SK-N-DZ (cell line): ENCODE measurements at regions not wholly inside any gene's neighbourhood (a gene's known extent, or its start where the extent isn't known, plus 50 kb on each side); places are given as distances from the start of the nearest gene placed in this dataset.

ENCODE experiments used
- DNase-seq: peaks from one replicate; pipeline ENCODE4 v3.0.0-alpha.2; 2015; ENCODE audit warnings: low spot score

DNA sequence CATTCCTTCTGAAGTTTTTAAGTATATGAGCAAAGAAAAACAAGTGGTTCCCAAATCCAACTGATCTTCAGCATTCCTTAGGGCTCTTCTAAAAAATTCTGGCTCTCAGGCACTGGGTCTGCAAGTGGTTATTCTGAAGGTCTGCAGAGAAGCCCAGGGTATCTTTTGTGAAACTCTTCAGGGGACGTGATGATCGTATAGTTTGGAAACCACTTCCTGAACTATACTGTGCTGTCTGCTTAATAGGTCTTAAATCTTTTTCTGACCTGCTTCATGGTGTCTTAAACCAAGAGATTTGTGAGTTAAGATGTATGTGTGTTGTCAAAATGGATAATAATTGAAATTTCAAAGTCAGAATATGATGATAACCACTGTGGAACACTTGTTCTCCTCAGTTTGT, 115.5 kb downstream of the LHX9 start:
- no peak for DNase-seq

- DNase-seq = no peak
Measured at GRCh38 chr1:198040880-198041279, 115.9 kb upstream of the NEK7 start.

DNA sequence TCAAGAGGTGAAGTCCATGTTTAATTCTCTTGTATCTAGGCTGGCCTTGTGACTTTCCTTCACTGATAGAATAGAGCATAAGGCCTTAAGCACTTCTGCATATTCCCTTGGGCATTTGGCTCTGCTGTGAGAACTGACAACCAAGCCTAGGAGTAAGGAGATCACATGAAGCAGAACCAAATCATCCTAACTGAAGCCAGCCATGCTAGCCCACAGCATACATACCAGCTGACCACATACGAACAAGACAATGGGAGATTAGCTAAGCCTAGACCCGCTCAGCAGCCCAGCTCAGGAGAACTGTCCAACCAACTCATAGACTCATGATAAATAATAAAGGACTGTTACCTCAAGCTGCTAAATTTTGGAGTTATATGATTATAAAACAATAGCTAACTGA, 114.6 kb upstream of the NEK7 start:
- DNase-seq = no peak

DNA sequence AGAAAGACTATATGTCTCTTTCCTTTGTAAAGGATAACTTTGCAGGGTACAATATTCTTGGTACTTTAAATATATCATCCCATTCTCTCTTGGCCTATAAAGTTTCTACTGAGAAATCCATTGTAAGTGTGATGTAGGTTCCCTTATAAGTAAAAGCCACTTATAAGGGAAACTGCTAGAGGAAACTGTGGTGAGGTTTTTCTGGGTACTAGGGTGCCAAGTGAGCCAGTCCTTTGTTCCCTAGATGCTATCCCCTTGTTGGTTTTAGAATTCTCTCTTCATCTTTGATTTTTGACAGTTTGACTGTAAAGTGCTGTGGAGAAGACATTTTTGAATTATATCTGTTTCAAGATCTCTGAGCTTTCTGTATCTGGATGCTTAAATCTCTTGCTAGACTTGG, 108.9 kb upstream of the NEK7 start:
- no peak for DNase-seq

DNA sequence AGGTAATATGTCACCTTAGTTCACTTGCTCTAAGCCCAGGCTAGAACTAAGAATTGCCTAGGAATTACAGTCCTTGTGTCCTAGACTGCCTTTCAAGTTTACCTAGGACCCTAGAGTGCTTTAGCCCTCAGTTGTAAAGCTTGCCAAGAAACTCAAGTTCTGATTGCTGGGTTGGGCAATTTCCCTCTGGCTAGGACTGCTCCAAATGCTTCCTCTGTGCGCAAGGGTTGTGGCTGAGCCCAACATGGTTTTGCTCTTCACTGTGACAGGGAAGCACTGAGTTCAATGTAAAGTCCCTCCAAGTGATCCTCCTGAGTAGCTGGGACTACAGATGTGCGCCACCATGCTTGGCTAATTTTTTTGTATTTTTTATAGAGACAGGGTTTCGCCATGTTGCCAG, 102.3 kb upstream of the NEK7 start:
- no peak for DNase-seq

DNA sequence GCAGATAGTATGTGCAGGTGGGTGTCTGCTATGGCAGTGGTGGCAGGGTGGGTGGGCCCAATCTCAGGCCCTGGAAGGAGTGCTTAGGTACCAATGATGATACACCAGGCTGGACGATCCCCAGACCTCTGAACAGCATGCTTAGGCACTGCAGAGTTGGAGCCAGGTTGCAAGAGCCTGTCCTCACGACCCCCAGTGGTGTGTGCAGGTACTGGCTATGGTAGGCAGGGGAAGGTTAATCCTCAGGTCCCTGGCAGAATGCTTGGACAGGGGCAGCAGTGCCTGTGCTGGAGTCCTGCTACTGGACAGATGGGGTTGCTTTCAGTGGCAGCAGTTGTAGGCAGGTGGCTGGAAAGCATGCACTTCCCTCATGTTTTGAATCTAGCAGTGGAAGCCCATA, 100.5 kb upstream of the NEK7 start:
- peak; percentile 25 for DNase-seq

DNA sequence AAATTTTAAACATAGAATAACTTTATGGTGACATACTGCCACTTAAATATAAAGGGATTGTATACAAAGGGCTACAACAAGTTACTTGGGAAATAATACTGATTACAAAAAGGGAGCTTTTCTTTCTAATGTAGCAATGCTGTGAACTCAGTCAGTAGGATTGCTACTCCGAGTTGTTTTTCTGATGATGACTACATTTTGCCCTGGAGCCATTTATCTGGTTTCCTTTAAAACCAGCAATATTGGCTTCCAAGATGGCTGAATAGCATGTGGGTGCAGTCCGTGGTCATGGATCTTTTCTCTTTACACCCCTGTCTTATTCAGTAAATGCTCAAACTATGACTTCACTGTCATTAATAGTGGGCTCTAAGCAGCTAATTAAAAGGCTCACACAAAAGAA, 92.6 kb upstream of the NEK7 start:
- DNase-seq = no peak

DNA sequence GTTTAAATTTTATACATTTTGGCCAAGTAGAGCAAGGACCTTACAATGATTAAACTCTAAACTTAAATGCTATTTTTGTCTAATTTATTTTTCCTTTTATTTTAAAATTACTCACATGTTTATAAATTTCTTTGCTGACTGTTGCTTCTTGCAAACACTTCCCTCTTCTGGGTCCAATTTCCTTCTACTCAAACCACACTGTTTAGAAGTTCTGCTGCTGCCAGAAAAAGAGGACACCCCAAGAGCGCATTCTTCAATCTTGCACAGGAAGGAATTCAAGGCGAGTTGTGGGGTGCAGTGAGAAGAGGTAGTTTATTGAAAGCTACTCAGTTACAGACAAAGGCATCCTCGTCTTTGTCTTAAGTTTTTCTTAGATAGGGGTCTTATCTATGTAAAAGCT, 88.5 kb upstream of the NEK7 start:
- no peak for DNase-seq

GRCh38 chr1:198072177-198072576, 84.6 kb upstream of the NEK7 start:
- DNase-seq = no peak

GRCh38 chr1:198075296-198075695, 81.5 kb upstream of the NEK7 start:
- DNase-seq = no peak

DNA sequence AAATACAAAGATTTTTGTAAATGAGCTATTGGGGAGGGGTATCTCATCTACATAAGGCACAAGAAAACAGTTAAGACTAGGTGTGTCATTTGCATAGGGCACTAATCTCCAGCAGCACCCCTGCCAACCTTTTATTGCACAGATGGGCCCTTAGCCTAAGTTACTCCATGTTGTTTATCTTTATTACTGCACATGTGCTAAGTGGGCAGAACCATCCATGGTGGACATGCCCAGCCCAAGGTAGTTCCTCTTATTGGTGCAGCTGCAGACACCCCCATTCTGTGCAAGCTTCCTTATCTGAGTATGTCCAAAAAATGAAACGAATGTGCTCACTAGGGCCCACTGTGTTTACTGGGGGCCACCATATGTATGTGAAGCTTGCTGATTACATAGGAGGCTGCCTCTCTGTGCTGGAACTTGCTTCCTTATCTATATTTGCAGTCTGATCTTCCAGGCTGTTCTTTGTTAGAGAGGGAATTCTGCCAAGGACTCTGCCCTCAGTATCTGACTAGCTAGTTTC, 77.3 kb upstream of the NEK7 start:
- DNase-seq = no peak

DNA sequence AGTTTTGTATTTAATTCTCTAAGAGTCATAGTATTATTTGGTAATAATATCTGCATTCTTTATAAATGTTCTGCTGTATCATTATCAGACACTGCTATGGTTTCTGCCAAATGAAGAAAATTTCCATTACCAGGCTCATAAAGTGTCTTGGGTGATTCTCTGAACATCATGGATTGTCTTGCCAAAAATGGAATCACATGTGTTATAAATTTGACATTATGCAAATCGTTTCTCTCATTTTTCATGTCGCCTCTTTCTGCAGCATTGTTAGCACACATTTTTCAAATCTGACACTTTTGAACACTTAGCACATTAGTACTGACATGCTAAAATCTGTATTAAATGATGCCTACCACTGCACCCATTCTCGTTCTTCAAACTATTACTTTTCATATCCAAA, 74.2 kb upstream of the NEK7 start:
- no peak for DNase-seq

DNA sequence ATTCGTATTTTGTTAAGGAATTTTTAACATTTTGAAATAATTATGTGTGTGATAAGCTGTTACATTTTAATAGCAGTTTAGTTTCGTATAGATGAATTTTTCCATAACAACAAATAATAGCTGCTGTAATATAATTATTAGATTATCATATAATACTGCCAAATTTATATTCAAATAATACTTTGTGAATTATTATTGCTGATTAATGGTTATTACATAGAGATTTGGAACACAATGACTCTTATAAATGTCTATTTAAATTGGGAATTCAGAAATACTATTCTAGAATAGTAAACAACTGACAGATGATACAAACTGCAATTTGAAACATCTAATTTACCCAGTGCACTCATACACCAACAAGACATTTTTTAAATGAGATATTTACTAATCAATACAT, 73.2 kb upstream of the NEK7 start:
- no peak for DNase-seq

DNA sequence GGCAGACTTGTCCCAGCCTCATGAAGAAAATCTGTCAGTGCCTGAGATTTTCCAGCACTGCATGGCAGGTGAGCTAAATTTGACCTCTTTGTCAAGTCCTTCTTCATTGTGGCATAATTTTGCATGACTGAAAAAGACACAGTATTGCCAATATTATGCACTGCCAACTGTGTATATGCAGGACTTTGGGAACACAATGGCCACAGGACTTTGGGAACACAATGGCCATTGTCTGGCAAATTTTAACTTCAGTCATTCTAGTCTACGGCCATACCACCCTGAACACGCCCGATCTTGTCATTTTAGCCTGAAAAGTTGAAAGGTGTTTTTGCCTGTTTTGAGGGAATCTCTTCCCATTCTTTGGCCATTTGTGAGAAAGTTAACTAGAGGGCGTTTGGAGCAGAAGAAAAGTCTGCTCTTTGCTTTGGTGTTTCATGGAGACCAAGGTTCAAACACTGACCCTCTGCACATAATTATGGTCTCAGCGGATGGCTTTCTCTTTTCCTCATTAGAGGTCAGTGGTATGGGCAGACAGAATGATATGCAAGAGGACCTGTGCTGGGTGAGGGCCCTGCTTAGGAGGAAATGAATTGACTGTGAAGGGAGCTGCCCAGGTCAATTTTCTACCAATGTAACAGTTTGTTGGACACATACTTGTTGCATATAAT, 72.4 kb upstream of the NEK7 start:
- no peak for DNase-seq

- no peak for DNase-seq
Measured at GRCh38 chr1:198086051-198086745, 70.6 kb upstream of the NEK7 start.

- DNase-seq = no peak
Measured at GRCh38 chr1:198087831-198088230, 69.0 kb upstream of the NEK7 start.

DNA sequence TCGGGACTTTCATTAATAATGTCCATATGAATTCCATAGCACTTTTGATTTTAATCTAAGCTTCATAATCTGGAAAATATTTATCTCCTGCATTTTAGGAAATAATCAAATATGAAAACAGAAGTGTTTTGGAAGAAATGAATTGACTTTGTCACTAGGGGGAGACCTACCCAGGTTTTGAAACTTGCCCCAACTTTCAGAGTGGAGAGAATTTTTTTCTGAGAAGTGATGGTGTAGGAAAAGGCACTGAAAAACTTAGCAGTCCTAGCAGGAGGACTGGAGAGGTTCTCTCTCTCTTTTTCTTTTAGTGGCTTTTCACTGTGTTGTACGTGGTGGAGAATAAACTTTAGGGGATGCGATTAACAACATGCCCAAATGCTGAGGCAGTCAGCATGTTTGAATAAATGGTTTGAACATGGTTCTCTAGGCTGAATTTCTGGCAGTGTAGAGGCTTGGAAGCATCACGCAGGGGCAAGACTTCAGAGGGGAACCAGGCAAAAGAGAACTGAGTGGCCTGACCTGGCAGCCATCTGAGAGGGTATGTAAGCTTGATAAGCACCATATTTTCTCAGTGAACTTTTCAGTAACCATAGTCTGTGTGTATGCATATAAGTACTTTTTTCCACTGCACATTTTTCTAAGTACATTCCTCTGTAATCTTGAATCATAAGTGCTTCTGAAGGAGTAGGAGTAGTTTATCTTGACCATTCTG, 68.3 kb upstream of the NEK7 start:
- peak; percentile 13 for DNase-seq

DNA sequence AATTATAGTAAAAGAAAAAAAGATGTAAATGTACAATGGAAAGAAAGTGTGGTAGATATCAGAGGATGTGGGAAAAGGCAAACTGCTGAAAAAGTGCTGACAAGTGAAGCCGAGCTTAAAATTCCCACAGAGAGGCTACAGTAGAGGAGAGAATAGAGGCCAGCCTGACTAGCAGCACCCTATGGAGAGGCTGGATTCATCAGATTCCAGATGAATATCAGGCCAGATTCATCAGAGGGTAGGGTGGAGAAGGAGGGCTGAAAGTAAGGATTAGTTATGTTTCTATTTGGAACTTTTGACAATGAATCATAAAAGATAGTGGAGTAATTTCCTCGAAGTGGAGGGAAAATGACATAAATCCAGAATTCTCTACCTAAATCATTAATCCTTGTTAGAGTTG, 60.4 kb upstream of the NEK7 start:
- no peak for DNase-seq

- DNase-seq = no peak
Measured at GRCh38 chr1:198099755-198100154, 57.0 kb upstream of the NEK7 start.

DNA sequence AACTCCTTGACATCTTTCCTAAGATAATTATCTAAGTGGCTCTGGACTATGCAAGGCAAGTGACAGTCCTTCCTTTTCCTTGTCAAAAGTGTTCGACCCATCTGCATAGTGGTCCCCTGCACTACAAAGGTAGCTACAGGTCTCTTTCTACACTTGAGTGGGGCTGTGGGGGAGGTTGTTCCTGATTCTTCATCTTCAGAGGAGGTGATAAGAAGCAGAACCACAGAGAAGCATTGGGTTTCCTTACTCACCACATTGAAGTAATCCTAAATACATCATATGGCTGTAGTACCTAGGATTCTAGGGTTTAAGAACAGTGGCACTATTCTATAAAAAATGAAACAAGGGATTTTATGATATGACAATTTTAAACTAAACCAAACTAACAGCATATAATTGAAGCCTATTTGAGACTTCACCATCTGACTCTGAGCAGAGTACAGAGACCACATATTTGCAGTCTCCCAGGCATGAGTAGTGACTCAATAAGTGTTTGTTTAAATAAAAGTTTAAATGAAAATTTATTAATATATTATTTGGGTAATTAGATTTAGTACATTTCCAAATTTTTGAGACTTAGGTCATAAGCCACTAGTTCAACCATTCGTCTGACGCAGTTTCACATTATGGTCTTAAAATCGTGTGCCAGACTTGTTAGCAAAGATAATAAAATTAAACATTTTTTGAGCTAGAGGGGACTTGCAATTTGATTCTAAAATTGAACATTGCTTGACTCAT, 54.9 kb upstream of the NEK7 start:
- peak; percentile 3 for DNase-seq

DNA sequence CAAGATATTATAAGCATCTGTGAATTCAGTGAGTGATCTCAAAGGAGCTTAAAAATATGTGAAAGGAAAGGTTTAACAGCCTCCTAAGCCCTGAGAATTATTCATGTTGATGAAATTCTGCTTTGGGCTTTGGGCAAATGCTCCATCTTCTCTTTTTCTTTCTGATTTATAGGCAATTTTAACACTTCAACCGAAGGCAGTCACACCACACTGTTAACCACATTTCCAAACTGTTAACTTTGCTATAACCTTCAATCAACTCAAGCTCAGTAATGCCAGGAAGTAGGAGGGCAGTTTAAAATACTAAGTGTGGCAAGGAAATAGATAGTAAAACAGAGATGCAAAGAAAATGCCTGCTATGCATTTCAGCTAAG, 54.4 kb upstream of the NEK7 start:
- DNase-seq = no peak

DNA sequence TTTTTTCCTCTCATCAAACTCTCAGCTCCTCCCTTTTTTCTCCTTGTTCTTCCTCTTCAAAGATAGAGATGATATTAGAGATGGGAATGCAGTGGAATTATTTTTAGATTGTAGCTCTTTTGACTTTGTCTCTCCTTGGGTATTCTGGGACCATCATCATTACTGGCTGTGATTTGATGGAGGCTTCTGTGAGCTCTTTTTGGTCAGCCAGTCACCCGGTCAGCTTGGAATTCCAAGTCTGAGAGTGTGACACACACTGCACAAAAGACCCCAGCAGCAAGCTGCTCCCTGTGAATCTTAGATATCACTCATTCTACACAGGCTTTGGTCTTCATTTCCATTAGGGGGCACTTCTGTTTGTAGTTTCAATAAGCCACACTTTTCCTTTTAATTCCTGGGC, 51.6 kb upstream of the NEK7 start:
- DNase-seq = no peak
